Stimulated activated CD8-positive, alpha-beta memory T cell treated with anti-CD3 and anti-CD28 coated beads, Interleukin-15, amount 100 ng/mL, for 1 hour (primary cell): ENCODE measurements at regions not wholly inside any gene's neighbourhood (a gene's known extent, or its start where the extent isn't known, plus 50 kb on each side); places are given as distances from the start of the nearest gene placed in this dataset.
"Not testable (repeated sequence)": the region's sequence is repeated elsewhere in the genome, so short reads cannot be mapped to it uniquely, and the experiment has no call there.

Source experiments
- DNase-seq: peaks from one replicate; pipeline ENCODE4 v3.0.0-alpha.2; 2020; ENCODE audit warnings: low read depth

DNA sequence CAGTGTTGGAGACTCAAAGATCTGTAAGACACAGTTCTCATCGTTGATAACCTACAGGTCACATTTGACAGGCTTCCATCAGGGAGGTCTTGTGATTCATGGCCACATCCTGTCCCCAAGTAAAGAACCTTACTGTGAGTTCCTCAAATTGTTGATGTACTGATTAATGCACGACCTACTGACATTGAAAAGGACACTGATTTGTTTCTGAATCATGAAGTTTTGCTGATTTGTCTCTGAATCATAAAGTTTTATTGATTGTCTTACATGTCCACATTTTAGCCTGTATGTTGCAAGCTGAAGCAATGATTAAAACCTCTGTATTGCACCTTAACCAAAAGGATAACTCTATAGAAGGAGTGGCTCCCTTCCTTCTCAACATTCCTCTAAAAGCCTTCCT is 476.3 kb upstream of the RUNX1 start:
- DNase-seq, result no peak

DNA sequence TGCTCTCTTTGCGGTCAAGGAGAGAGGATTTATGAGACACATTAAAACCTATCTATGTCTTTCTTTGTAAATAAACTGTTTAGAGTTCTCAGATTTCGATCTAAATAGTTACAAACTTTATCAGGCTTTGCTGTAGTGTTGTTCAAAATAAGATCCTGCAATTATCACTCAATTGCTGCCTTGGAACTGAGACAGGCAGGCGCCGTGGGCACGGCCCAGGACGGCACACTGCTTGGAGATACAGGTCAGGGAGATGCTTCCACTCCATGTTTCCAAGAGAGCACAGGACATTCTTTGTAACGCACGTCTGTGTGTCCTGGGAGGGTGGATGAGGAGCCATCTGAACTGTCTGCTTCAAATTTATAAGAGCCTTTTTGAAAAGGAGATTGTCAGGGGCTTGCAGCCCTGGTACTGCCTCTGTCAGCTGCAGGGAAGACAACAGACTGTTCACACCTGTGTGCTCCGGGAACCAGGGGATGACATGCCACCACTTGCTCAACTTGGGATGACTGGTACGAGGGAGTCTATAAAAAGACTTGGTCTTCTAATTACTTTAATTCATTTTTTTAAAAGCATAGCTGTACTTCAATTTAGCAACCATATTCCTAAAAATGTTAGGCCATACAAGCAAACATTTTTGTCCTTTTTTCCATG is 472.9 kb upstream of the RUNX1 start:
- DNase-seq, result no peak

DNA sequence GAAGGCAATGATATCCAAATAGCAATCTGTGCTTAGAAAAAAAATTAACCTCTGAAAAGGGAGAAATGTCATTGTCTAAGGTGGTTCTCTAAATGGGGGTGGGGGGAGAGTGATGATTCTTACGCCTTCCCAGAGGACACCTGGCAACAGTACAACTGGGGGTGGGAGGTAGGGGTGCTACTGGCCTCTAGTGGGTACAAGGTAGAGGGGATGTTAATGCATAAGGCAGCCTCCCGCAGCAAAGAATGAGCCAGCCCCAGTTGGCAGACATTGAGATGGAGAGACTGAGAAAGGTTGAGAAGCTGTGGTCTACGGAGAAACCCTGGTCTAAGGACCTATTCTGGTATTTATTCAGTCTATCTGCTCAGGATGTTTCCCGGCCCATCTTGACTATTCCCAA is 472.2 kb upstream of the RUNX1 start:
- no peak for DNase-seq

DNA sequence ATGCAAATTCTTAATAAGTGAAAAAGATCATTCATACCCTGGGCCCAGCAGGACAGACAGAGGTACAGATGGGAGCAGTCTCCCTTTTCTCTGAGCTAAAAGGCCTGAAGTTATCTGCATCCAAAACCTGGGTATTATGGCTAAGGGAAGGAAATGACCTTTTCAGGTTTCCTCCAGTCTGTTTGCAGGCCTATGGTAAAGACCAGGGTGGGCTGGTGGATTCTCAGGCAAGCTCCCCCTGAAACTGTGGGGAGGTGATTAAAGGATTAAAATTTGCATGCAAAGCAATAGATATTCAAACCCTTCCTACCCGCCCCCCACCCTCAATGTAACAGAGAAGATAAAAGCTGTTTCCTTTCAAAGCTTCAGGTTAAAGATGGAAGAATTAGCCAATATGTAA is 471.8 kb upstream of the RUNX1 start:
- no peak for DNase-seq

DNA sequence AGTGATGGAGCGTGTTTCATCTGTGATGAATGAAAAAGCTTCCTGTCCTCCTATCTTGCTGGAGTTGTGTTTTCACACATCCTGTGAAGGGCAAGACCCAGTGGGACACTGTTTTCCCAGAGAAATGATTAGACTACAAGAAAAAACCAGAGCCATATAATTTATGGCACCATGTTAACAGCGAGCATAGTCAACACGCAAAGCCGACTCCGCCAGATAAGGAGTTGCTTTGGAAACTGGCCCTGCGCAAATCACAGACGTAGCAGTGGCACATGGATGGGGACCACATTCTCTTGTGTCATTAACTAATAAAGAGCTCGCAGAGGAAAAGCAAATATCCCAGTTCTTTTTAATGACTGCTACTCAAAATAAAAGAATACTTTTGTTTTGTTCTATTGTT is 471.2 kb upstream of the RUNX1 start:
- DNase-seq, result no peak

DNA sequence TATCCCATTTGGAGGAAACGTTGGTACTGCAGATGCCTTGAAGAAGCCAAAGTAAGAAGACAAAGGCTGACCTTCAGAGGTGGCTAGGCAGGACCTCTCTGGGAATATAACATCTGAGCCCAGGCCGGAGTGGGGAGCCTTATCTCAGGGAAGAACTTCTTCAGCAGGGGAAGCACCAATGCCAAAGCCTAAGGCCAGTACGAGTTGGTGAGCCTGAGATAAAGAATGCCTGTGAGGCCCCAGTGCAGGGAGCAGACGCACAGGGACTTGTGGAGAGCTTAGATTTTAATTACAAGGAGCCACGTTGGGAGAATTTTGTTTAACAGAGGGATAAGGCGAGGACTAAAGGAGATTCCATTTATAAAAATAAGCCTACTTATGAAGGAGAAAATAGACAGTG is 468.8 kb upstream of the RUNX1 start:
- no peak for DNase-seq

DNA sequence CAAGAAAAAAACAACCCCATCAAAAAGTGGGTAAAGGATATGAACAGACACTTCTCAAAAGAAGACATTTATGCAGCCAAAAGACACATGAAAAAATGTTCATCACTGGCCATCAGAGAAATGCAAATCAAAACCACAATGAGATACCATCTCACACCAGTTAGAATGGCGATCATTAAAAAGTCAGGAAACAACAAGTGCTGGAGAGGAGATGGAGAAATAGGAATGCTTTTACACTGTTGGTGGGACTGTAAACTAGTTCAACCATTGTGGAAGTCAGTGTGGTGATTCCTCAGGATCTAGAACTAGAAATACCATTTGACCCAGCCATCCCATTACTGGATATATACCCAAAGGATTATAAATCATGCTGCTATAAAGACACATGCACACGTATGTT is 467.2 kb upstream of the RUNX1 start:
- DNase-seq, result not testable (repeated sequence)

DNA sequence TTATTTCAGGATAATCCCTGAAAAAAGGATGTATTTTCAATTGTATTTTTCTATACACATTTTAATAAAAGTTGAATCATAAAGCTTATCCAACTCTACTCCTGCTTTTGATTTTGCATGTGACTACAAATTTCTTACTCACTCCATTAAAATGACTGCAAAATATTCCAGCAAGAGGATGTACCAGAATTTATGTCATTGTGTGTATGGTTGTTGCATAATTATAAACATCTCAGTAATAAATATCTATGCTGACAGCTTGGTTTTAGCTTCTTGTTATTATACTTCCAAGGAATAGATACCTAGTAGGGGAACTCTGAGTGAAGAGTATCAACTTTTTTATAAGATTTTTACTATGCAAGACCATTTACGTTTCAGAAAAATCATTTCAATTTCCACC is 463.2 kb upstream of the RUNX1 start:
- no peak for DNase-seq

DNA sequence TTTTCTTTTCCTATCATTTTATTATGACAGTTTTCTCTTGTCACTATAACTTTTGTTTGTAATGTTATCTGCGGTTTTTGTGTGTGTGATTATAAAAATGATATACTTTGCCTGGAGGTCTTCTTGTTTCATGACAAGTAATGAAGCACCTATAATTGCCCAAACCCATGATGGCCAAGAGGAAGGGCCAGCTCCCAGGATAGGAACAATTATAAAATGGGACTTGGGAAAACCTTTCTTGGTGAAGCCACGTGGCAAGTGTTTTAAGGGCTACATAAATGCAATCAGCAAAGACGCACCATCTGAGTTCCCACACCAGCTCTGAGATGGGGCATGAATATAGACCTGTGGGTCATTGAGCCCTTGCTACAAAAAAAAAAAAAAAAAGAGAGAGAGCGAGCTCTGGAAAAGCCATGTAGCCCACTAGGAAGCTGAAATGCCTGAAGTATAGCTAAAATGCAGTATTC is 462.6 kb upstream of the RUNX1 start:
- DNase-seq, result no peak

DNA sequence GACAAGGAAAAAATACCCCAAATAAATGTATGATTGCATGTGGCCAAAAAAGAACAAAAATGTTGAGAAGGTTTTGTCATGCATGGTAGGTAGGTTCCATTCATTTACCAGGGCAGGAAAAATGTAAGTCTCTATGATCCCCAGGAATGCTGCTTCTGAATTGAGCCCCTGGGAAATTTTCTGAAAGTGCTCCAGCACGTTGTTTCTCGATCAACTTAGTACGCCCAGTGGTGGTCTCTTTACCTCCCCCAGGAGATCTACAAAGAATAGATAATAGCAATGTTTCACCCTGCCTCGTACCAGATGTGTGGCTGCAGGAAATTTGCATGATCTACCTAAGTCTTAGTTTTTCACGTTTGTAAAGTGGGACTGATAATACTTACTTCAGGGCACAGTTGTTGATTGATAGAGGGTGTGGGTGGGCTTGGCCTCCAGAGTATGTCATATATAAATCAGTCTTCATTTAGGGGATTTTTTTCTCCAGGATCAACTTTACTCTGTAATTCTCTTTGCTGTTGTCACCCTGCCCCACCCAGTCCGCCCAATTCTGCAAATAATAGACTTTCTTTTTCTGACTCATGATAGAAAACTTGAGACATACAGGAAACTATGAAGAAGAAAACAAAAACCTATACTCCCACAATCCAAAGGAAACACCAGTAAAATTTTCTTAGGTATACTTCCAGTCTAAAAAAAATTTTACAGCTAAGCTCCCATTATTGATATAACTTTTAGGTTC is 462.0 kb upstream of the RUNX1 start:
- DNase-seq, result no peak

DNA sequence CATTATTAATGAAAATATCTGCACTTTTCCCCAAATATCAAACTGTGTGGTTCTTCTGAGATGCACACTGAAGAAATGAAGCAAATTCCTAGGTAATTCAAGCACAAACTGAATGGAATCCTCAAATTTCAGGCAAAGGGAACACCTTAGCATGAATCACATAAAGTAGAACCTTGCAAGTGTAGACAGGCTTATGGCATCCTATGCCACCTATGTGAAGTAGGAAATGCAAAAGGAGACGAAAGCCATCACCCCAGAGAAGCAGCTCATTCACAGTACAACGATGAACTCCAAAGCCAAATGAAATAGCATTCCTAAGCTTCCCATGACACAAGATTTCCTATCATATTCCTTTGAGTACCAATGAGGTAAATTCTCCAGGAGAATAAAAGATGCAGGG is 461.2 kb upstream of the RUNX1 start:
- DNase-seq, result no peak

DNA sequence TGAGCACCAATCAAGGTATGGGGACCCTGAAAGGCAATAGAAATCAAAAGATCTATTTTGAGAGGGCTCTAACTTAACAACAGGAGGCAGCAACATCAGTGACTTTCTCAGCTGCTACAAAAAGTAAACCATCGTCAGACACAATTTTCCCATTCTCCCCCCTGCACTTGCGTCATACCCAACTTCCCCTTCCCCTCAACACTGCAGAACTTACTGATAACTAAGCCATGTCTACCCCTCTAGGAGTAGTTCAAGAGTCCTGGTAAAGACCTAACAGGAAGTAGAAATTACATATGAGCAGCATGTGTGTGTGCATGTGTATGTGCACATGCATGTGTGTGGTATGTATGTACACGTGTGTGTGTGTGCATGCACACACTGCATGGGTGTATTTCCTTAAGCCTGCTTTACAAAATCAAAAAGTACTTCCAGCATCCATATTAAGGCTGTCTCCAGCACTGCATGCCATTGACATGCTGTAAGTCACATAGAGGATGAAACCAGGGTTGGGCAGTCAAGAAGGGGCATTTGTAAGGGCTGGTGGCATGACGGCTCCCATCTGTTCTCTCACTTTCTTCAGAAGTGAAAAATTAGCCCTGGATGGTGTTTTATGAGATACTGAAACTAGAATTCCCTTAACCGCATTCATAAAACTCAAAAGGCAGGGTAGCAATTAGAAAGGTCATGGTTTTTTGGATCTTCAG is 460.1 kb upstream of the RUNX1 start:
- no peak for DNase-seq

DNA sequence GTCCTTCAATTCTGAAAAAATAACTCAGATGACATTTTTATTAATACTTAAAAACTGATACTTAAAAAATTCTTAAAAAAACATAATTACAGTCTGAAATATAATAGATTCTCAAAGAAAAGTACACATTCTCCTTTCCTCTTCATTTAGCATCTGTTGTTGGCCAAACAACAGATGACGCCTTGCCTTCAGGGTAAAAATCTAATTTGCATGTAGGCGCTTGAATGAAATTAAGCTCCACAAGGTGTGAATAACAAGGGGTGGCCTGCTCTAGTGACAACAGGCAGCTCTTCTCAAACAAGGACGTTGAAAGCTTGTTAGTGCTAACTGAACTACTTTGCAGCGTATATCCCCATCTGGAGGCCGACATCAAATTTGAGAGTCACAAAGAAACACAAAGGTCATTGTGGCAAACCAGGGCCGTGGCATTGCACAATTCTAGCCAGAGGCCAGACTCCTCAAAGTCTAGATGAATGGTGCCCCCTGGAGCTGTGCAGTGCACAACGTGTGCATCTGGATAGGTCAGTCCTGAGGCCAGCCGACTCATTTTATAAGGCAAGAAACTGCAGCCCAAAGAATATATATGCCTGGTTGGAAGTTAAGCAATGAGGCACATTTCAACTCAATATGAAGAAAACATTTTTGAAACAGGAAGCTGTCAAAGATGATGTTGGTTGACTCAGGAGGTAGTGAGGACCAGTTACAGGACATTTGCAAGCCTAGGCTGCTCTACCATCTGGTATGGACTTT is 459.2 kb upstream of the RUNX1 start:
- DNase-seq, result no peak

DNA sequence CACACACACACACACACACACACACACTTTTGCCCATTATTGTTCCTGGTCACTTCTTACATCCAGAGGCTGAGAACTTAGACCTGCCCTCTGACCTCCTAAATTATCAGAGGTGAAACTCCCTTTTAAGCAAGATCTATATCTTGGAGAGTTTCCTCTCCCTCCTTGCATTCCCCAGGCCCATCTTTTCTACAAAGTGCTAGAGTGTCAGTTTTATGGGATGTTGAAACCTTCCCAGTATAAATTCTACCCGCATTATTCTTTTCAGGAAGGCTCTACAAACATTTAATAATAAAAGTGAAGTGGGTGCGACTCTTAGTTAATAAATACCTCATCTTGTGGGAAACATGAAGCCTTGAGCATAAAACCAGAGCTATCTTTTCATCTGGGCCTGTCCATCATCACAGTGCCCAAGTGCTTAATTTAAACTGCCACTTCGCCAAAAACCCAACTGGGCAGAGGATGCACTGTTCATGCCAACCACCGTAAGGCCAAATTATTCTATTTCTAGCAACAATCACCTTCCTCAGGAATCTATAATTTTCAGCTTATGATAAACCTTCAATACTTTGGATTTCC is 458.2 kb upstream of the RUNX1 start:
- no peak for DNase-seq

DNA sequence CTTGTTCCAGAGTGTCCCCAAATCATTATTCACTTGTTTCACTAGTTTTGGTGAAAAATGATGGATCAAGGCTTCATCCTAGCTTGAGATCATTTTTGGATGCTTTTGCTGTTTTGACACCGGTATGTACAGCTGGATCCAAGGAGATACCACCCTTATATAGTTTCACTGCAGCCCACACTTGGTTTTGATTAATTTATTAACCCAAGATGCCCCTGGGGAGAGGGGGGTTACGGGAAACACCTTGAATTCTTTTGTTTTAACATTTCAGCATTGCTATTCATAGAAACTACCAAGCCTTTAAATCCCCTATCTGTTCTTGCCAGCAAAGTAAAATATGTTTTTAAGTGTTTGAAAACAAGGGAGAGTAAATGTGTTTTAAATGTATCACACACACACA is 457.7 kb upstream of the RUNX1 start:
- DNase-seq, result no peak

DNA sequence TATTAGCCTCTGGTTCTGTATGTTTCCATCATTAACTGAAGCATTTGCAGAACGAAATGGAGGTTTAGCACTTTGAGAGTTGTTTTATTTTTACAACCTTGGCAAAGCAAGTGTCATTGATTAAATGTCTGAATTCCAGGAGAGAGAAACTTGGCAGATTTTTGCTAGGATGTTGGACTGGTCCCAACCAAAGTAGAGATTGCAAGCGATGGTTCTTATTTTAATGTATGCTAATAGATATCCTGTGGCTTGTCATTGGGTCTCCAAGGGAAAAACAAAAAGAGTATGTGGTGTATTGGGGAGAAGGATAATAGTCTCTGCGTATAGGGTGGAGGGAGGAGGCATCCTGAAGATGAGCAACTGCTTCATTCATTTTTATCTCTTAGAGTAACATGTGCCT is 457.2 kb upstream of the RUNX1 start:
- no peak for DNase-seq

DNA sequence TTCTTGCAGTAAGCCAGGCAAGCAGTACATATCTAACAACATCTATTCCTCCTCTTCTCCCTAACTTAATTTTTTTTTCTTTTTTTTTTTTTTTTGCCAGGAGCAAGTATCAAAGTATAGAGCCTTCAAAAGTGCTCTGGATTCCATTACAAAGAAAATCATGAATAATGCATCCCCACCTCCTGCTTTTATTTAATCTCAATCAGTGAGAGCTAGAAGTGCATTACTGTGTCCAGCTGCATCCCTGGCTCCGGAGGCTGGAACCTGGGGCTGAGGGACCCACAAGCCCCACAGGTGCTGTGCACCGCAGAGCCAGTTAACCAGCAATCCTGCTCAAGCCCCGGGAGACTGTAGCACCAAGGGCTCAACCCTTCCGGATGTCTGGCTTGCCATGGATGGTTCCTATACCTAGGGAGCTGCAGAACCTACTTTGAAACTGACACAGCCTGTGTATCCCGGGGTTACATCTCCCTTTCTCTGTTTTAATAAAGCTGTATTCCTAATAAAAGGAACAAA is 455.9 kb upstream of the RUNX1 start:
- no peak for DNase-seq

DNA sequence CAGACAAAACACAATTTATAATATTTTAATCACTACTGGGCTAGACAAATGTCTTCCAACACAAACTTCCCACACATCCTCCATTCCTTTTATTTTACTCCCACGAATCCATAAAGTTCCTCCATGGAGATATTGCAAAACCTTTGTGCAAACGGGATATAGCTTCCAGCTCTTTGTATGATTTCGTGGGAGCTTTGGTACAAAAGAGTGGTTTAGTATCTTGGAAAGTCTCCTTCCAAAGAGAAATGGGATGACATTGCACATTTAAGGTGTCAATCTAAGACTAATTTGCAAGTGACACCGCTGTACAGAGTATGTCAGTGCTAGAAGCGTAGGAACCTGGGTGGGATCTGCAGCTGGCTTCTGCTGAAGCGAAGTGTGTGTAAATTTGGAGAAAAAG is 455.2 kb upstream of the RUNX1 start:
- DNase-seq, result no peak

DNA sequence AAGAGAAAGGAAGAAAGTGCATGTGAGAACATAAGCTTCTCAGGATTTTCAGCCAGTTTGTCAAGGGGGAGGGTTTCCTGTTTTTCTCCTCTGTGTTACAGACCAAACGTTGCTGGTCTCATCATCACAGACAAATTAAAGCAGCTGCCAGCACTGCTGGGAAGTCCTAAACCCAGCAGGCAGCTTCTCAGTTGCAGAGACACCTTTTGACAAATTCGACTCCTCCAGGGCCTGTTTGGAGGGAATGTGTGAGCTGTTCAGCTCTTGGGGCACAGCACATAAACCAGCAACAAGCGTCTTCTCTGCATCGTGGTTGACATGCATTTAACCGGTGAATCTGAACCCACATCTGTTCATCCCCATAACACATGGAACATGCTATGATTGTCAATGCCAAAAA is 454.6 kb upstream of the RUNX1 start:
- no peak for DNase-seq

DNA sequence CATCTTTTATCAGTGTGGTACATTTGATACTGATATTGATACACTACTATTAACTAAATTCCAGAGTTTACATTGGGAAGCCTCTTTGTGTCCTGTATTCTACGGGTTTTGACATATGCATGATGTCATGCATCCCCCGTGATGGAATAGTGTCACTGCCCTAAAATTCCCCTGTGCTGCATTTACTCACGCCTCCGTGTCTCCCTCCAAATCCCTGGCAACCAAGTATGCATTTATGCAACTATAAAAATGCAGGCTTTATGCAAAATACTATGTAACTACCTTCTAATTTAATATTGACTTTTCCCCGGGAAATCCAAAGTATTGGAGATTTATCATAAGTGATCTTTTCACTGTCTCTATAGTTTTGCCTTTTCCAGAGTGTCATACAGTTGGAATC is 453.7 kb upstream of the RUNX1 start:
- no peak for DNase-seq

DNA sequence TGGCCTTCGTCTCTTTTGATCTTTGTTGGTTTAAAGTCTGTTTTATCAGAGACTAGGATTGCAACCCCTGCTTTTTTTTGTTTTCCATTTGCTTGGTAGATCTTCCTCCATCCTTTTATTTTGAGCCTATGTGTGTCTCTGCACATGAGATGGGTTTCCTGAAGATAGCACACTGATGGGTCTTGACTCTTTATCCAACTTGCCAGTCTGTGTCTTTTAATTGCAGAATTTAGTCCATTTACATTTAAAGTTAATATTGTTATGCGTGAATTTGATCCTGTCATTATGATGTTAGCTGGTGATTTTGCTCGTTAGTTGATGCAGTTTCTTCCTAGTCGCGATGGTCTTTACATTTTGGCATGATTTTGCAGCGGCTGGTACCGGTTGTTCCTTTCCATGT is 448.4 kb upstream of the RUNX1 start:
- DNase-seq, result not testable (repeated sequence)
